Prostate gland (tissue), 2 donors: ENCODE measurements at regions not wholly inside any gene's neighbourhood (a gene's known extent, or its start where the extent isn't known, plus 50 kb on each side); places are given as distances from the start of the nearest gene placed in this dataset.

ENCODE experiments used
- small RNA-seq, 2 donors: library from RNA; depleted of rRNA; stranded (forward); fragments of <200 nt; gene quantifications; one replicate each; pipeline ENCODE3, GENCODE V24; 2016

Small RNA genes in the stretch of these regions (small RNA-seq; reads per million reads assigned to genes)
- gene AP003385.4 (0 reads per million in 2 donors), gene AP003716.2 (0 reads per million in 2 donors), gene RNU6-46P (0 reads per million in 2 donors)
